ENCODE measurements at regions not wholly inside any gene's neighbourhood (a gene's known extent, or its start where the extent isn't known, plus 50 kb on each side); places are given as distances from the start of the nearest gene placed in this dataset.
A peak's percentile ranks its signal among the peaks of the same experiment; 100 is the strongest.

DNA sequence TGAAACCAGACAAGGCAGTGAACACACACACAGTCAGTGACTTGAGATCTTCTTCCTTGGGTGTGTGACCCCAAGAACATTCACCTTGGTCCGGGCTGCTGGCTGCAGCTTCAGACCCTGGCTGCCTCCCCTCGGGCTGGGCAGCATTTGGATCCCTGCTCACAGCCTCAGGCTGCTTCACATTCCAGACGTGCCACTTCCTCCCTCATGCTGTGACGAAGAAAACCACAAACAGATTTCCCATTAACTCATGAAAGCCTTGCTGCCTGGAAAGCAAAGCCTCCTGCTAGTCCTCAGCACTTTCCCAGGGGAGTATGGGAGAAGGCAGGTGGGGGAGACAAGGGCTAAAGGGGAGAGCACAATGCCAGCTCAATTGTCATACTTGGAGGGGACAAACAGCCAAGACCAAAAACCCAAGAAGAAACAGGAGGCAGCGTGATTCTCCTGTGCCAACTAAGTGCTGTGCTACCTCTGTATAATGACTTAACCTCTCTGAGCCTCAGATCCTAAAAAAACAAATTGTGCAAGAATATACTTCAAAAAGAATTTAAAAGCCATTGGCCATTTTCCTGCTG lies 594.6 kb upstream of the BRINP1 start:
- peak overlapping the region; percentile 92 to 97 (median 97) for H3K27ac Mint-ChIP-seq
- DNase-seq: peak; percentile 95
- Histone ChIP-seq H2AFZ (ENCODE audit: low read length) (no peak overlapping the region), H2BK5ac (ENCODE audit: insufficient read length, low read length) (no peak overlapping the region), H3K79me1 (ENCODE audit: insufficient read depth, low read depth, low read length, poor library complexity, severe bottlenecking) (no peaks in the 10 kb centered on the region), H3K14ac (ENCODE audit: insufficient read depth, low read length) (no peak overlapping the region), H3K27me3 (ENCODE audit: insufficient read depth, low read length) (no peaks in the 10 kb centered on the region; the same call in 1 of the 2 replicates), H3T11ph (ENCODE audit: low read length) (no peak overlapping the region), H3K9ac (ENCODE audit: extremely low read depth, insufficient read length, low read length) (no peak overlapping the region), H3K56ac (ENCODE audit: insufficient read length, low read depth, low read length) (no peak overlapping the region), H4K20me1 (ENCODE audit: control insufficient read depth, insufficient read depth, insufficient read length) (no peaks in the 10 kb centered on the region), H3K18ac (ENCODE audit: insufficient read length, low read depth, low read length) (no peak overlapping the region), H3K23me2 (ENCODE audit: insufficient read length, low read depth, low read length, poor library complexity, severe bottlenecking) (no peaks in the 10 kb centered on the region), H3K23ac (ENCODE audit: insufficient read length, low read depth, low read length) (no peak overlapping the region), H3K9me3 (ENCODE audit: control insufficient read depth, low read depth, low read length) (peaks cover 7% of the 10 kb centered on the region), H3K4me1 (ENCODE audit: insufficient read depth, low read length) (peaks cover 7% of the 10 kb centered on the region), H3K27ac (ENCODE audit: insufficient read length, low read depth, low read length) (peak overlapping the region; percentile 27), H3K79me2 (ENCODE audit: insufficient read depth, low read length) (no peaks in the 10 kb centered on the region), H3K4me2 (ENCODE audit: insufficient read depth, insufficient read length, low read length) (no peak overlapping the region), H2BK20ac (ENCODE audit: low read depth, low read length, poor library complexity, severe bottlenecking) (no peak overlapping the region), H2AK5ac (ENCODE audit: insufficient read length, low read length) (no peak overlapping the region), H4K91ac (ENCODE audit: insufficient read length, low read depth, low read length) (no peak overlapping the region), H2BK120ac (ENCODE audit: low read depth, low read length, poor library complexity, severe bottlenecking) (no peak overlapping the region), H2BK12ac (ENCODE audit: insufficient read length, low read depth, low read length) (no peak overlapping the region), H4K8ac (replicated peaks; ENCODE audit: insufficient read length, low read depth, low read length) (no peak overlapping the region), H3K4ac (ENCODE audit: low read depth, low read length) (no peak overlapping the region), H4K5ac (ENCODE audit: insufficient read length, low read depth, low read length) (no peak overlapping the region), H2BK15ac (ENCODE audit: low read depth, low read length) (no peak overlapping the region)
- peaks cover 5 to 9% (median 7%) of the 10 kb centered on the region in 3 experiments; a peak in 5 of 7 replicates for H3K36me3 Mint-ChIP-seq (ENCODE audit: insufficient read depth in 1 of 3, low read depth in 3 of 3)
- peaks cover 36 to 42% of the 10 kb centered on the region in 2 experiments for H3K4me1 Mint-ChIP-seq
- peak overlapping the region; percentile 19 to 31; a peak in 3 of 5 replicates for H3K4me3 Mint-ChIP-seq
- TF ChIP-seq, protein P1, sequence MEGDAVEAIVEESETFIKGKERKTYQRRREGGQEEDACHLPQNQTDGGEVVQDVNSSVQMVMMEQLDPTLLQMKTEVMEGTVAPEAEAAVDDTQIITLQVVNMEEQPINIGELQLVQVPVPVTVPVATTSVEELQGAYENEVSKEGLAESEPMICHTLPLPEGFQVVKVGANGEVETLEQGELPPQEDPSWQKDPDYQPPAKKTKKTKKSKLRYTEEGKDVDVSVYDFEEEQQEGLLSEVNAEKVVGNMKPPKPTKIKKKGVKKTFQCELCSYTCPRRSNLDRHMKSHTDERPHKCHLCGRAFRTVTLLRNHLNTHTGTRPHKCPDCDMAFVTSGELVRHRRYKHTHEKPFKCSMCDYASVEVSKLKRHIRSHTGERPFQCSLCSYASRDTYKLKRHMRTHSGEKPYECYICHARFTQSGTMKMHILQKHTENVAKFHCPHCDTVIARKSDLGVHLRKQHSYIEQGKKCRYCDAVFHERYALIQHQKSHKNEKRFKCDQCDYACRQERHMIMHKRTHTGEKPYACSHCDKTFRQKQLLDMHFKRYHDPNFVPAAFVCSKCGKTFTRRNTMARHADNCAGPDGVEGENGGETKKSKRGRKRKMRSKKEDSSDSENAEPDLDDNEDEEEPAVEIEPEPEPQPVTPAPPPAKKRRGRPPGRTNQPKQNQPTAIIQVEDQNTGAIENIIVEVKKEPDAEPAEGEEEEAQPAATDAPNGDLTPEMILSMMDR (conservative IDR thresholded peaks at IDR 0.05): no peak
- H3K9me3 Mint-ChIP-seq: peaks cover 9 to 10% of the 10 kb centered on the region in 2 experiments
- peaks cover 1% of the 10 kb centered on the region; the same call in 1 of the 2 replicates for H3K27me3 Mint-ChIP-seq (ENCODE audit: low read depth)
- no CpG with 5 or more reads among the region's 5 CpGs for WGBS (ENCODE audit: extremely low coverage, insufficient read length, low lambda C conversion rate)

All from H9 (cell line).